IMR-90 (cell line): ENCODE measurements at regions not wholly inside any gene's neighbourhood (a gene's known extent, or its start where the extent isn't known, plus 50 kb on each side); places are given as distances from the start of the nearest gene placed in this dataset.

Experiments used
- FOS ChIP-seq: fragments of 150-350 bp; IDR thresholded peaks from 2 replicates; pipeline ENCODE4 v1.6.1; 2016; ENCODE audit warnings: low read depth, low read length
- MAFK ChIP-seq: IDR thresholded peaks from 2 replicates; pipeline ENCODE4 v1.6.1; 2012; ENCODE audit warnings: low read depth, low read length, improper control_type of control experiment
- POLR2A ChIP-seq: IDR thresholded peaks from 2 replicates; pipeline ENCODE4 v1.6.1; 2012; ENCODE audit warnings: mild to moderate bottlenecking, low read depth, low read length
- RAD21 ChIP-seq: IDR thresholded peaks from 2 replicates; pipeline ENCODE4 v1.6.1; 2012; ENCODE audit warnings: low read length, improper control_type of control experiment
- RFX5 ChIP-seq: IDR thresholded peaks from 2 replicates; pipeline ENCODE4 v1.8.0; 2012; ENCODE audit warnings: low read depth, mild to moderate bottlenecking, low read length, moderate library complexity
- SMC3 ChIP-seq: fragments of 150-350 bp; IDR thresholded peaks from 2 replicates; pipeline ENCODE4 v1.6.1; 2016; ENCODE audit warnings: low read depth, mild to moderate bottlenecking, antibody characterized with exemption, low read length, moderate library complexity
- TF ChIP-seq, protein P1 (sequence below): conservative IDR thresholded peaks from 2 replicates; pipeline ENCODE4 v1.5.1; 2012; ENCODE audit warnings: mild to moderate bottlenecking, low read depth, low read length, improper control_type of control experiment

DNA sequence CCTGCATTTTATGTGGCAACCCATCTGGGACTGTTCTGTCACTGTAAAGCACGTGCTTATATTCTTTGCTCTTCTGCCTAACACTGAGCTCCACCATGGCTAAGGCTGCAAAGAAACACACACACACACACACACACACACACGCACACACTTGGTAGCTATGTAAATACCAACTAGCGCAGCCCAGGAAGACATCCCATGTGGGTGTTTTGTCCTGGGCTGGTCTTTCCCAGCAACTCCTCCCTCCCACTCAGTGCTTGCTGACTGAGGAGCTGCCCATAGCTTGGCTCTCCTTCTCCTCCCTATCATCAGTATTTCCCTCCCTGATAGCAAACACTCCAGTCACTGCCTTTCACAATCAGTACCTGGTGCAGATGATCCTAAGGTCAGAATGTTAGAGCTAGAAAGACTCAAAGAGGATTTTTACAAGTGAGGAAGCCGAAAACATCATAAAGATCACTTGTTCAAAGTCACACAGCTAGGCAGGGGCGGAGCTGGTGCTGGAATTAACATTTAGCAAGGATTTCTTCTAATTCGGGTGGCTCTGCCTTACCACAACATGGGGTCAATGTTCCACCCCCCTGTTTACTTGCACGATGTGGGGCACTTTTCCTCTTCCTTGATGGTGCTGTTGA, 377.1 kb upstream of the TBL1XR1 start:
- TF ChIP-seq POLR2A = no peak
- TF ChIP-seq RAD21 = no peak
- TF ChIP-seq, protein P1, sequence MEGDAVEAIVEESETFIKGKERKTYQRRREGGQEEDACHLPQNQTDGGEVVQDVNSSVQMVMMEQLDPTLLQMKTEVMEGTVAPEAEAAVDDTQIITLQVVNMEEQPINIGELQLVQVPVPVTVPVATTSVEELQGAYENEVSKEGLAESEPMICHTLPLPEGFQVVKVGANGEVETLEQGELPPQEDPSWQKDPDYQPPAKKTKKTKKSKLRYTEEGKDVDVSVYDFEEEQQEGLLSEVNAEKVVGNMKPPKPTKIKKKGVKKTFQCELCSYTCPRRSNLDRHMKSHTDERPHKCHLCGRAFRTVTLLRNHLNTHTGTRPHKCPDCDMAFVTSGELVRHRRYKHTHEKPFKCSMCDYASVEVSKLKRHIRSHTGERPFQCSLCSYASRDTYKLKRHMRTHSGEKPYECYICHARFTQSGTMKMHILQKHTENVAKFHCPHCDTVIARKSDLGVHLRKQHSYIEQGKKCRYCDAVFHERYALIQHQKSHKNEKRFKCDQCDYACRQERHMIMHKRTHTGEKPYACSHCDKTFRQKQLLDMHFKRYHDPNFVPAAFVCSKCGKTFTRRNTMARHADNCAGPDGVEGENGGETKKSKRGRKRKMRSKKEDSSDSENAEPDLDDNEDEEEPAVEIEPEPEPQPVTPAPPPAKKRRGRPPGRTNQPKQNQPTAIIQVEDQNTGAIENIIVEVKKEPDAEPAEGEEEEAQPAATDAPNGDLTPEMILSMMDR = no peak
- no peak for TF ChIP-seq SMC3
- TF ChIP-seq FOS = no peak
- TF ChIP-seq MAFK = no peak
- TF ChIP-seq RFX5 = no peak
